ENCODE measurements at regions not wholly inside any gene's neighbourhood (a gene's known extent, or its start where the extent isn't known, plus 50 kb on each side); places are given as distances from the start of the nearest gene placed in this dataset.

GRCh38 chr9:108180541-108180940 lies 675.2 kb downstream of the ACTL7B start:
- TF ChIP-seq CTCF (conservative IDR thresholded peaks at IDR 0.05) = no peak
- no peaks in the 10 kb centered on the region for H3K27me3 Mint-ChIP-seq (ENCODE audit: low read depth)
- no peak overlapping the region for H3K4me3 Mint-ChIP-seq
- H3K36me3 Mint-ChIP-seq (ENCODE audit: low read depth) = no peaks in the 10 kb centered on the region
- no peak for DNase-seq (ENCODE audit: low read depth, low spot score)
- H3K27ac Mint-ChIP-seq (ENCODE audit: unreplicated experiment) = no peak overlapping the region
- no peaks in the 10 kb centered on the region for H3K4me1 Mint-ChIP-seq
- peaks cover 5% of the 10 kb centered on the region for H3K9me3 Mint-ChIP-seq

- no peak overlapping the region for H3K27ac Mint-ChIP-seq (ENCODE audit: unreplicated experiment)
- peaks cover 14% of the 10 kb centered on the region for H3K9me3 Mint-ChIP-seq
- H3K4me1 Mint-ChIP-seq = no peaks in the 10 kb centered on the region
- H3K27me3 Mint-ChIP-seq (ENCODE audit: low read depth) = no peaks in the 10 kb centered on the region
- H3K36me3 Mint-ChIP-seq (ENCODE audit: low read depth) = no peaks in the 10 kb centered on the region
- H3K4me3 Mint-ChIP-seq = no peak overlapping the region
- no peak for TF ChIP-seq CTCF (conservative IDR thresholded peaks at IDR 0.05)
- no peak for DNase-seq (ENCODE audit: low read depth, low spot score)
Observed at GRCh38 chr9:108178318-108178717, 677.5 kb downstream of the ACTL7B start.

- TF ChIP-seq CTCF (conservative IDR thresholded peaks at IDR 0.05) = no peak
Observed at GRCh38 chr9:108168236-108168850, 678.8 kb upstream of the KLF4 start.

GRCh38 chr9:108167136-108167900 lies 677.7 kb upstream of the KLF4 start:
- Mint-ChIP-seq H3K27ac (ENCODE audit: unreplicated experiment) (no peak overlapping the region), H3K4me3 (no peak overlapping the region), H3K27me3 (ENCODE audit: low read depth) (peaks cover 9% of the 10 kb centered on the region), H3K9me3 (peaks cover 8% of the 10 kb centered on the region), H3K36me3 (ENCODE audit: low read depth) (no peaks in the 10 kb centered on the region), H3K4me1 (peaks cover 4% of the 10 kb centered on the region)
- DNase-seq (ENCODE audit: low read depth, low spot score) = no peak
- TF ChIP-seq CTCF (conservative IDR thresholded peaks at IDR 0.05) = no peak

More at GRCh38 chr9:108168236-108168850, 678.8 kb upstream of the KLF4 start:
- H3K36me3 Mint-ChIP-seq (ENCODE audit: low read depth) = no peaks in the 10 kb centered on the region
- DNase-seq (ENCODE audit: low read depth, low spot score) = no peak
- no peak overlapping the region for H3K27ac Mint-ChIP-seq (ENCODE audit: unreplicated experiment)
- peaks cover 9% of the 10 kb centered on the region for H3K27me3 Mint-ChIP-seq (ENCODE audit: low read depth)
- peaks cover 16% of the 10 kb centered on the region for H3K9me3 Mint-ChIP-seq
- no peak overlapping the region for H3K4me3 Mint-ChIP-seq
- peaks cover 3% of the 10 kb centered on the region for H3K4me1 Mint-ChIP-seq

- no peaks in the 10 kb centered on the region for H3K36me3 Mint-ChIP-seq (ENCODE audit: low read depth)
Observed at GRCh38 chr9:108166519-108166918, 677.0 kb upstream of the KLF4 start.

More at GRCh38 chr9:108166519-108166918, 677.0 kb upstream of the KLF4 start:
- H3K4me3 Mint-ChIP-seq = no peak overlapping the region
- H3K27ac Mint-ChIP-seq (ENCODE audit: unreplicated experiment) = no peak overlapping the region
- H3K9me3 Mint-ChIP-seq = peaks cover 6% of the 10 kb centered on the region
- H3K4me1 Mint-ChIP-seq = peaks cover 4% of the 10 kb centered on the region
- no peak for DNase-seq (ENCODE audit: low read depth, low spot score)
- no peak for TF ChIP-seq CTCF (conservative IDR thresholded peaks at IDR 0.05)
- H3K27me3 Mint-ChIP-seq (ENCODE audit: low read depth) = peaks cover 9% of the 10 kb centered on the region

Measured in neural crest cell (in vitro differentiated cells).